B cell (primary cell): ENCODE measurements at regions not wholly inside any gene's neighbourhood (a gene's known extent, or its start where the extent isn't known, plus 50 kb on each side); places are given as distances from the start of the nearest gene placed in this dataset.

Experiments
- ATAC-seq: fragments of 200-7000 bp; cut with Tn5 transposase; one replicate; pipeline ENCODE4 v1.10.0; 2021; ENCODE audit warnings: low read depth, mild to moderate bottlenecking, moderate number of reproducible peaks, moderate library complexity
- CTCF ChIA-PET: fragments of 350-600 bp; sonication (Branson Sonifier 250); formaldehyde crosslinking; loops from one replicate; lab custom pipeline; 2021; ENCODE audit warnings: antibody characterized with exemption, inconsistent platforms; lab: Charles Lee
- POLR2A ChIA-PET: fragments of 350-600 bp; sonication (Branson Sonifier 250); formaldehyde crosslinking; loops from one replicate; lab custom pipeline; 2021; ENCODE audit warnings: antibody characterized with exemption; lab: Charles Lee
- DNase-seq: peaks from one replicate; pipeline ENCODE4 v3.0.0; 2013
- H2AFZ ChIP-seq: 2 replicates; pipeline ENCODE4 v1.6.1; 2012; ENCODE audit warnings: mild to moderate bottlenecking, low read depth, low read length; ENCODE audit not compliant: insufficient read depth, poor library complexity, severe bottlenecking
- H3K27ac ChIP-seq, 2 donors: 1 replicate in 1 of 2; 2 replicates in 1 of 2; pipeline ENCODE4 v1.5.1; 2012 to 2013; ENCODE audit warnings: low read length in 2 of 2, mild to moderate bottlenecking in 2 of 2, moderate library complexity in 1 of 2
- H3K27me3 ChIP-seq, 4 experiments: fragments of 200-600 bp in 1 of 4; sonication (generic) in 1 of 4; replicated peaks in 1 of 4; 1 replicate in 2 of 4; 2 replicates in 2 of 4; pipeline versions ENCODE4 v1.6.1 to v1.7.0; 2013 to 2016; ENCODE audit warnings: low read length in 3 of 4, mild to moderate bottlenecking in 2 of 4, mixed read lengths in 1 of 4, moderate library complexity in 1 of 4; ENCODE audit not compliant: insufficient read depth in 4 of 4, control insufficient read depth in 3 of 4; ENCODE audit errors: control extremely low read depth in 1 of 4
- H3K36me3 ChIP-seq, 2 experiments: replicated peaks in 1 of 2; 1 replicate in 1 of 2; 2 replicates in 1 of 2; pipeline versions ENCODE4 v1.6.1 to v1.7.1; 2013; ENCODE audit warnings: low read length in 1 of 2; ENCODE audit not compliant: insufficient read depth in 2 of 2, control insufficient read depth in 1 of 2; ENCODE audit errors: control extremely low read depth in 1 of 2, extremely low read depth in 1 of 2
- H3K4me1 ChIP-seq, 2 donors: fragments of 200-600 bp in 1 of 2; sonication (generic) in 1 of 2; 1 replicate in 1 of 2; 2 replicates in 1 of 2; pipeline versions ENCODE4 v1.5.1 to v1.6.1; 2013 to 2017; ENCODE audit warnings: low read length in 2 of 2; ENCODE audit not compliant: control insufficient read depth in 2 of 2, insufficient read depth in 2 of 2
- H3K4me2 ChIP-seq: replicated peaks from 2 replicates; pipeline ENCODE3; 2012; ENCODE audit warnings: mild to moderate bottlenecking, low read depth, low read length; ENCODE audit not compliant: poor library complexity, severe bottlenecking
- H3K4me3 ChIP-seq, 5 experiments: fragments of 200-600 bp in 1 of 5; sonication (generic) in 1 of 5; 1 replicate in 3 of 5; 2 replicates in 2 of 5; pipeline versions ENCODE4 v1.5.1 to v1.7.0; 2011 to 2016; ENCODE audit warnings: low read length in 4 of 5, mild to moderate bottlenecking in 4 of 5, low read depth in 2 of 5, control low read depth in 1 of 5, moderate library complexity in 1 of 5; ENCODE audit not compliant: insufficient read depth in 1 of 5; ENCODE audit errors: control extremely low read depth in 1 of 5, extremely low read depth in 1 of 5
- H3K79me2 ChIP-seq: fragments of 200-600 bp; sonication (generic); one replicate; pipeline ENCODE4 v1.6.0; 2016; ENCODE audit warnings: low read length; ENCODE audit not compliant: control insufficient read depth, insufficient read depth
- H3K9ac ChIP-seq: fragments of 200-600 bp; sonication (generic); 2 replicates; pipeline ENCODE4 v1.6.1; 2017; ENCODE audit warnings: mild to moderate bottlenecking, low read length, moderate library complexity
- H3K9me3 ChIP-seq, 3 donors: one replicate each; pipeline versions ENCODE4 v1.6.1 to v1.7.1; 2013; ENCODE audit warnings: low read length in 2 of 3; ENCODE audit not compliant: control insufficient read depth in 2 of 3, insufficient read depth in 1 of 3; ENCODE audit errors: control extremely low read depth in 1 of 3
- H4K20me1 ChIP-seq: 2 replicates; pipeline ENCODE4 v1.6.0; 2012; ENCODE audit warnings: mild to moderate bottlenecking, low read length; ENCODE audit not compliant: insufficient read depth, control insufficient read depth, poor library complexity, severe bottlenecking
- H3K27ac Mint-ChIP-seq: one replicate; pipeline ENCODE4 v1.8.0; 2021; ENCODE audit warnings: mixed read lengths
- H3K27me3 Mint-ChIP-seq: one replicate; pipeline ENCODE4 v1.8.0; 2021; ENCODE audit warnings: mixed read lengths
- H3K4me1 Mint-ChIP-seq: one replicate; pipeline ENCODE4 v1.8.0; 2021; ENCODE audit warnings: mixed read lengths
- H3K4me3 Mint-ChIP-seq: one replicate; pipeline ENCODE4 v1.8.0; 2021; ENCODE audit warnings: mixed read lengths
- H3K9me3 Mint-ChIP-seq: one replicate; pipeline ENCODE4 v1.8.0; 2022; ENCODE audit warnings: mixed read lengths; ENCODE audit not compliant: insufficient read depth
- CTCF ChIP-seq: fragments of 200-600 bp; IDR thresholded peaks from one replicate; pipeline ENCODE4 v1.8.0; 2022; ENCODE audit warnings: antibody characterized with exemption, mild to moderate bottlenecking
- EZH2 ChIP-seq: IDR thresholded peaks from 2 replicates; pipeline ENCODE4 v1.6.1; 2012; ENCODE audit warnings: borderline replicate concordance, low read depth, mild to moderate bottlenecking, moderate library complexity, low read length; ENCODE audit not compliant: insufficient read depth, poor library complexity, severe bottlenecking
- WGBS: methylation state at CpG from one replicate; pipeline ENCODE4 v1.1.5; 2013; ENCODE audit warnings: missing lambda C conversion rate; ENCODE audit not compliant: insufficient coverage; 5-methylcytosine and 5-hydroxymethylcytosine counted together
- intact Hi-C: fragments of 100-400 bp; cut with micrococcal nuclease; formaldehyde crosslinking; loops from one replicate; pipeline ENCODE4 v1.10.0; 2022

GRCh38 chr22:46052801-46053562 lies 76.0 kb upstream of the WNT7B start:
- peak overlapping the region; percentile 73 to 76 for H3K27ac ChIP-seq
- peak; percentile 5 for ATAC-seq
- peak overlapping the region in 4 of 5 experiments; percentile 61 to 77 (median 74) for H3K4me3 ChIP-seq
- H3K4me1 ChIP-seq = peaks cover 51 to 68% of the 10 kb centered on the region in 2 donors
- Mint-ChIP-seq H3K4me3 (peak overlapping the region; percentile 91), H3K27ac (peak overlapping the region; percentile 95), H3K9me3 (no peaks in the 10 kb centered on the region), H3K27me3 (no peaks in the 10 kb centered on the region), H3K4me1 (peaks cover 56% of the 10 kb centered on the region)
- intact Hi-C loops = loop anchor here (1.0 kb wide), 2 partner anchors 9 to 18 kb away; no protein-coding TSS in a partner anchor
- peak overlapping the region; percentile 80 for H3K9ac ChIP-seq
- no peaks in the 10 kb centered on the region for H3K36me3 ChIP-seq
- H3K4me2 ChIP-seq = peak overlapping the region; percentile 81
- DNase-seq = peak; percentile 52
- H3K9me3 ChIP-seq = no peaks in the 10 kb centered on the region
- ChIA-PET POLR2A (interaction anchor here (0.7 to 4.4 kb wide), 6 partner anchors 10 to 57 kb away, joined by 3 to 55 read pairs (median 8); no protein-coding TSS in a partner anchor), CTCF (interaction anchor here (0.6 to 1.7 kb wide), 5 partner anchors 9 to 64 kb away, joined by 3 to 7 read pairs (median 3); no protein-coding TSS in a partner anchor)
- WGBS = 18% methylated on average over 25 of the region's 26 CpGs
- TF ChIP-seq EZH2 (no peak), CTCF (no peak)
- no peaks in the 10 kb centered on the region for H4K20me1 ChIP-seq
- peak overlapping the region; percentile 91 for H2AFZ ChIP-seq
- no peaks in the 10 kb centered on the region for H3K27me3 ChIP-seq
- H3K79me2 ChIP-seq = peaks cover 55% of the 10 kb centered on the region
